CD4-positive, alpha-beta T cell treated with Interleukin-15 for 1 hour (primary cell): ENCODE measurements at regions not wholly inside any gene's neighbourhood (a gene's known extent, or its start where the extent isn't known, plus 50 kb on each side); places are given as distances from the start of the nearest gene placed in this dataset.

Experiments used
- DNase-seq: peaks from one replicate; pipeline ENCODE4 v3.0.0-alpha.2; 2020

DNA sequence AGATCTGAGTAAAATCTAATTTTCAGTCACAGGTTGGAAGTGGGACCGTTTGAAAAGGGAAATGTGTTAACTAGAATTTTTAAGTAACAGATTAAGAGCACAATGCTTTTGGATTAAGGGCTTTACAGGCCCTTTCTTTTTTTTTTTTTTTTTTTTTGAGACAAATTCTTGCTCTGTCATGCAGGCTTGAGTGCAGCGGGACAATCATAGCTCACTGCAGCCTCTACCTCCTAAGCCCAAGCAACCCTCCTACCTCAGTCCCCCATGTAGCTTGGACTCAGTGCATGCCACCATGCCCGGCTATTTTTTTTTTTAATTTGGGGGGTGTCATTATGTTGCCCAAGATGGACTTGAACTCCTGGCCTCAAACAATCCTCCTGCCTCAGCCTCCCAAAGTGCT is 363.7 kb downstream of the LIG4 start:
- no peak for DNase-seq

DNA sequence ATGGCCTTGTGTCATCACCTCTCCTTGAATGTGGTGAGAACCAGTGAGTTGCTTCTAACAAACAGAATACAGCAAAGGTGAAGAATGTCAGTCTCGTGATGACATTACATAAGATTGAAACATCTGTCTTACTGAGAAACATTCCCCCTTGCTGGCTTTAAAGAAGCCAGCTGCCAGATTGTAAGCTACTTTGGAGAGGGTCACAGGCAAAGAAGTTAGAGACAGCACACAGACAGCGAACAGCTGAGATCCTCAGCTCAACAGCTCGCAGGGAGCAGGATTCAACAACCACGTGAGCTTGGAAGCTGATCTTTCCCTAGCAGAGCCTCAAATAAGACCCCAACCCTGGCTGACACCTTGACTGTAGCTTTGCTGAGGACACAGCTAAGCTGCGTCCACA is 367.9 kb downstream of the LIG4 start:
- no peak for DNase-seq

DNA sequence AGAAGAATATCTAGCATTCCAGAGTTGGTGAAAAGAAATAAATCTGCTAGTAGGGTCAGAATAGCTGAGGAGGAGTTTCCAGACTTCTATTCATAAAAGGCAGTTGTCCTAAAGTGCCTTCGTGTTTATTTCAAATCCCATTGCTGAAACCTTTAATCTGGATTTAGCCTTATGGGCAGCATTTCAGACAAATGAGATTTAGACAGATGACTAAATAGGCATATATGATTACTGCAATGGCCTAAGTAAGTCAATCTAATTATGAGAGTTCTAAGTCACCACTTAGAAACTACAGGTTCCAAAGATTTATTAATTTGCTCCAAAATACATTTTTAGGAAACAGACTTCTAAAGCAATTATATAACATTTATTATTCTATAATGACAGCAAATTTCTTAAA is 368.7 kb downstream of the LIG4 start:
- DNase-seq = no peak

- no peak for DNase-seq
Measured at GRCh38 chr13:107845911-107846310, 369.4 kb downstream of the LIG4 start.

DNA sequence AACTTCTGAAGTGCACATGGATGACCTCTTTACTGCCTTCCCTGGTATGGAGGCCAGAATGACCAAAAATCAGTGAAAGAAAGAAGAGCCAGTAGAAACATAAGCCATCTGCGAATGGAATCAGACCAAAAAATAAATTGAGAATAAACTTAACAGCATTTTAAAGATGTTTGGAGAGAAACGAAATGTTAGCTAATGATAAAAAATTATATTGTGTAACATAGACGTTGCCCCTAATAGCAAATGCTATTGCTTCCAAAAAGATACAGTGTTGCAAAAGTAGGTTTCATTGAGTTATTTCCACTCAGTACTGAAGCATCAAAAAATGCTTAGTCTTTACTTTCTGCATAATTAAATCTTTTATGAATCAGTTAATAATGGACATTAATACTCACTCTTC is 371.7 kb downstream of the LIG4 start:
- no peak for DNase-seq

- no peak for DNase-seq
Measured at GRCh38 chr13:107843281-107843680, 372.1 kb downstream of the LIG4 start.

GRCh38 chr13:107842562-107843180 is 372.7 kb downstream of the LIG4 start:
- no peak for DNase-seq

- no peak for DNase-seq
Measured at GRCh38 chr13:107838588-107839161, 376.7 kb downstream of the LIG4 start.

DNA sequence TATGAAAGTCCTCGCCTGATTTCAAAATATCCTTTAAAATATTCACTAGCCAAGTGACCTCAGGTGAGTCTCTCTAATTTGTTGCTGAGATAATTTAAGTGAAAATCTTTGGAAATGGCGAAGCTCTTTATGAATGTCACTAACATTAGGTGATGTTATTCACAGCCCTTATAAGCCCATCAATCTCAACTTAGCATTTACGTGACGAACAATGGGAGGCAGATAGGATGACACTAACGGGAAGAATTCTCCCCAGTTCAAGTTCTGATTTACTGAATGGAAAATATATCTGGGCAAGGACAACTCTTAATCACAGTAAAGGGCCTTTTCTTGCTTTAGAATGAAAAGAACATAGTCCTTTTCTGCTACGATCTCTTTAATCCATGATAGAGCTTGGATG is 378.7 kb downstream of the LIG4 start:
- DNase-seq = no peak

DNA sequence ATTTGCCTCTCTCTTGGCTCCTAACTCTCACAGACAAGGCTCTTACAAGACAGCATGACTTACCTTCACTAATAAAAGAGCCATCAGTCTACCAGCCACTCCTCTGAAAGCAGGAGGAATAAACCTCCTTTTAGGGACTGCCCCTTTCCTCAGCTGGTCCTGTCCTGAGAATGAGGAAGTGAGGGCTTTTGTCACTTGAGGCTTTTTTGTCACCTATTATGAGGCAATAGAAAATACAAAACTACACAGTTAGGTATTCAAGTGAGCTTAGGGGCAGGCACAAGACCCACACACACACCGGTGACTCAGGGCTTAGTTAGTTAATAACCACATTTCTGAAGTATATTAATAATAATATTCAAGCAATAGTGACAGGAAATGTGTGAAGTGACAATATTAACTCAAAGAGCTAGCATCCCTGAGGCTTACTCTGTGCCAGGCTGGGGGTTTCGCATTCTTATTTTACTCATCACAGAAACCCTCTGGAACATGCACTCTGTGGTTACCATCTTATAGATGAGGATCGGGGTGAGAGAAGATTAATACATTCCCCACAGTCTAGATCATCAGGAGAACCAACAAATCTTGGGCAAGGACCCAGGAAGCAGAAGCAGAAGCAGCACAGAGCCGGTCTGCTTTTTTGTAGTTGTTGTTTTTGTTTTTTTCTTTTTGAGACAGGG is 379.9 kb downstream of the LIG4 start:
- no peak for DNase-seq

- DNase-seq = no peak
Measured at GRCh38 chr13:107834717-107835116, 380.6 kb downstream of the LIG4 start.

- DNase-seq = no peak
Measured at GRCh38 chr13:107834281-107834680, 381.1 kb downstream of the LIG4 start.

GRCh38 chr13:107832500-107833100 is 382.7 kb downstream of the LIG4 start:
- DNase-seq = no peak

DNA sequence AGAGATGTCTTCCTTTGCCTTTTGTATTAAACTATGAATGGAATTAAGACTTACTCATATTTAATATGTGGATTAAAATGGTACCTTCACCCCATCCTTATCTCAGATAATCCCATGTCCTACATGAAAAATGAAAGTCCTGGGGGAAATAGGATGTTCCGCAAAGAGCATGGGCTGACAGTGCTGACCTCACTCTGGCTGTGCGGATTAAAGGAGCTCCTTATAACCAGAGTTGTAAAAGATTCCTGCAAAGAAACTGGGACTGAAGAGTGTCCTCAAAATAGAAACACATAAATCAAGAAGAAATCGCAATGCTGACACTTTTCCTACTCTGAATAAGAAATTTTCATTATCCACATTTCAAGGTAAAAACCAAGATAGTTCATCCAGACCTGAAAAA is 384.5 kb downstream of the LIG4 start:
- DNase-seq = no peak

GRCh38 chr13:107827840-107828549 is 387.3 kb downstream of the LIG4 start:
- no peak for DNase-seq

DNA sequence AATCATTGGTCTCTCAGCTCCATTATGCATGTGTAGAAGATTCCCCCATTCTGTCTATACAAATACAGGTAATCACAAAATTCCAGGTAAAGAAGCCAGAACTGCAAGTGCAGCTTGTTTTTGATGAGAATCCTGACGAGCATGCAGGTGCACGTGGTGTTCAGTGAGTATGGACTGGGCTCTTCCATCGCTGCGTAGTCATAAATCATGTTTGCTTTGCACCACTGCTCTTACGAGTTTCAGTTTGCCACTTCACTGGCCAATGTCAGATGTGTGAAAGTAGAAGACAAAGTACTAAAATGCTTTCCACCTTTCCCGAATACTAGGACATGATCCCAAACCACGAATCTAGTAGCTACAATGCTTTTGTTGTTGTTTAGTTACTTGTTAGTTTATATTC is 390.7 kb downstream of the LIG4 start:
- no peak for DNase-seq

DNA sequence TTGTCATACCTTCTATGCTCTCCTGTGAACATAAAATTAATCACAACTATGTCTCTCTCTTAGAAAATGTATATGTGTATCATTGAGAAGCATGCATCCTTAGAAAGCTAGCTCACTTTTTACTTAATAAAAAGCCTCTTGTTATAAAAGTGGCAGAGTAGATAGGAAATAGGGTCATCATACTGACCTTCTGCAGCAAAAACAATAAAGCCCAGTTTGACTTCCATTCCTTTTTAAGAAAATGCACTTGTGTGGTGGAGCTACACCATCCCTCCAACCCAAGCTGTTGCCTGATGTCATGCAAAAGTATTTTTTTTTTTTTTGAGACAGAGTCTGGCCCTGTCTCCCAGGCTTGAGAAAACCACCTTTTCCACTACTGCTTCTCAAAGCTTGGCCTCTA is 393.3 kb downstream of the LIG4 start:
- no peak for DNase-seq

DNA sequence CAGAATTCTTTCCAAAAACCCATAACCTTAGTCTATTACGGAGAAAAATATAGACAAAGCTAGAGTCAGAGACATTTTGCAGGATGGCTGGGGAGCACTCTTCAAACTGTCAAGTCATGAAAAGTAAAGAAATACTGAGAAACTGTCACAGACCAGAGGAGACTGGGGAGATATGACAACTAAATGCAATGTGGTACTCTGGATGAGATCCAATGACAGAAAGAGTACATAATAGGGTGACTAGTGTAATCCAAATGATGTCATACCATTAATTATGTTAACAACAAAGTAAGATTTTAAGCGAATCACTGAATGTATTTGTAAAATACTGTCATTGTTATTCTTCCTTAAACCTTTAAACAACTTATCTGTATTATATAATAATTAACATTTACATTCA is 393.8 kb downstream of the LIG4 start:
- no peak for DNase-seq

- no peak for DNase-seq
Measured at GRCh38 chr13:107819071-107819470, 396.3 kb downstream of the LIG4 start.

DNA sequence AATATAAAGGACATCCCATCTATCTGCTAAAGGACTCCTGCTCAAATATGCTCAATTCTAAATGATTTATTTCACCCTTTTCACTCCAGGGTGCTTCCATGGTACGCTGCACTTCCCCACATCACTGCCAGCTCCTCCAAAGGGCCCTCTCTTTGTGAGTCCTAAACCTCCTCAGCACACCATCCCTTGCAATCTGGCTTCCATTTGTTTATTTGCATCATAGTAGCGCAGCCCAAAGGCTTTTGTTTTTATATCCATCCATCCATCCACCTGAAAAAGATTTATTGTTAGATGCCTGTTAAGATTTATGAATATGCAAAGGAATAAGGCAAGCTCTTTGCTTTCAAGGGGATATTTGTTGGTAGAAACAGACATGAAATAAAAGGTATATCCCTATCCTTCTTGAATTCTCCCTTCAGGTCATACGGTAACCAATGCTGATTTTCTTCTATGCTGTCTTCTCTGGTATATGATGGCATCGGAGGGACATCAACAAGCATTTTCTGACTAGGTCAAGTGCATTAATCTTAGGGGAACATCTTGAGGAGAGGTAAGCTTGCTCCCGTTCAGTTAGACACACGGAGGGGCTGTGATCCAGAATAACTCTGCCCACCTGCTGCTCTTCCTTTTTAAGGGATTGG is 397.6 kb downstream of the LIG4 start:
- DNase-seq = no peak

DNA sequence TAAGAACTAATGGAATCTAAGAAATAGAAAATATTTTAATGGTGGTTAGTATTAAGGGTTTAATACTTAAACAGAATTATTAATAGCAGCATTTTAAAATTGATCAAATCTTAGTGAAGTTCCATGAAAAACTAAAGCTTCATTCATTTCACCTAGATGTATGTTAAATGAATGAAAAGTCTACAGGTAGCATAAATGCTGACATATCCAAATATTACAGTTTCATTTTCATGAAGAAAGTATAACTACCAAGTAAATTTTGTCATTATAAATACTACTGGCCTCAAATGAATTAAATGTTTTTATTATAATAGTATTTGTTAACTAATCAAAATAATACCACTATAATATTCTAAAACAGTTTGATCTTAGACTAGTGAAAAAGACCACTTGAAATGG is 403.3 kb downstream of the LIG4 start:
- no peak for DNase-seq

GRCh38 chr13:107811233-107812013 is 403.9 kb downstream of the LIG4 start:
- DNase-seq = no peak
